HG03135 (cell line): ENCODE measurements at regions not wholly inside any gene's neighbourhood (a gene's known extent, or its start where the extent isn't known, plus 50 kb on each side); places are given as distances from the start of the nearest gene placed in this dataset.
"Not testable (repeated sequence)": the region's sequence is repeated elsewhere in the genome, so short reads cannot be mapped to it uniquely, and the experiment has no call there.

Experiments
- ATAC-seq: cut with Tn5 transposase; IDR thresholded peaks from one replicate; pipeline ENCODE4 v1.9.1; 2021; ENCODE audit warnings: mild to moderate bottlenecking, moderate library complexity; ENCODE audit not compliant: unreplicated experiment

- ATAC-seq, result no peak
These were observed 508.4 kb upstream of the MIR17HG start for GRCh38 chr13:90839061-90839460.

- no peak for ATAC-seq
These were observed 500.6 kb upstream of the MIR17HG start for GRCh38 chr13:90846936-90847335.

GRCh38 chr13:90853666-90854065, 493.8 kb upstream of the MIR17HG start:
- not testable (repeated sequence) for ATAC-seq

GRCh38 chr13:90857921-90858320, 489.6 kb upstream of the MIR17HG start:
- no peak for ATAC-seq

GRCh38 chr13:90866006-90866405, 481.5 kb upstream of the MIR17HG start:
- no peak for ATAC-seq

- ATAC-seq, result peak; percentile 99
These were observed 480.2 kb upstream of the MIR17HG start for GRCh38 chr13:90867336-90867683.

- ATAC-seq, result no peak
These were observed 479.1 kb upstream of the MIR17HG start for GRCh38 chr13:90868321-90868920.

- ATAC-seq, result no peak
These were observed 477.9 kb upstream of the MIR17HG start for GRCh38 chr13:90869580-90869979.

- ATAC-seq, result no peak
These were observed 474.9 kb upstream of the MIR17HG start for GRCh38 chr13:90872491-90873025.

GRCh38 chr13:90880790-90881189, 466.7 kb upstream of the MIR17HG start:
- ATAC-seq, result no peak

GRCh38 chr13:90882551-90882950, 464.9 kb upstream of the MIR17HG start:
- ATAC-seq, result no peak

- no peak for ATAC-seq
These were observed 463.9 kb upstream of the MIR17HG start for GRCh38 chr13:90883592-90883991.

GRCh38 chr13:90884066-90884465, 463.4 kb upstream of the MIR17HG start:
- no peak for ATAC-seq

- no peak for ATAC-seq
These were observed 457.3 kb upstream of the MIR17HG start for GRCh38 chr13:90889906-90890834.

GRCh38 chr13:90891329-90891728, 456.2 kb upstream of the MIR17HG start:
- no peak for ATAC-seq

- not testable (repeated sequence) for ATAC-seq
These were observed 454.3 kb upstream of the MIR17HG start for GRCh38 chr13:90893199-90893598.

- ATAC-seq, result no peak
These were observed 451.5 kb upstream of the MIR17HG start for GRCh38 chr13:90896002-90896401.

GRCh38 chr13:90898811-90899210, 448.7 kb upstream of the MIR17HG start:
- no peak for ATAC-seq

GRCh38 chr13:90899416-90899815, 448.1 kb upstream of the MIR17HG start:
- ATAC-seq, result no peak

GRCh38 chr13:90902255-90902654, 445.2 kb upstream of the MIR17HG start:
- no peak for ATAC-seq

GRCh38 chr13:90906554-90906953, 440.9 kb upstream of the MIR17HG start:
- ATAC-seq, result no peak

- no peak for ATAC-seq
These were observed 438.7 kb upstream of the MIR17HG start for GRCh38 chr13:90908792-90909191.
